PC-9 (cell line): ENCODE measurements at regions not wholly inside any gene's neighbourhood (a gene's known extent, or its start where the extent isn't known, plus 50 kb on each side); places are given as distances from the start of the nearest gene placed in this dataset.

ENCODE experiments used
- BruUV-seq: library from RNA; stranded (reverse); fragments of 400-500 nt; replicated peaks from 2 replicates; lab custom pipeline; 2021; lab: Mats Ljungman, UMichigan
- CTCF ChIA-PET: fragments of 300-600 bp; sonication (Branson Sonifier 250); formaldehyde crosslinking; loops from one replicate; lab custom pipeline; 2022; ENCODE audit warnings: antibody characterized with exemption; lab: Charles Lee
- POLR2A ChIA-PET: fragments of 300-600 bp; sonication (Branson Sonifier 250); formaldehyde crosslinking; loops from one replicate; lab custom pipeline; 2022; ENCODE audit warnings: antibody characterized with exemption; ENCODE audit not compliant: unreplicated experiment; lab: Charles Lee
- DNase-seq, 2 experiments: peaks; one replicate each; pipeline versions ENCODE4 v3.0.0 to v3.0.0-alpha.2; 2015 to 2022; ENCODE audit warnings: mixed read lengths in 1 of 2
- H2AFZ ChIP-seq: fragments of 200-600 bp; sonication (generic); 2 replicates; pipeline ENCODE4 v1.8.1; 2017; ENCODE audit warnings: antibody characterized with exemption
- H3F3A ChIP-seq: fragments of 200-600 bp; sonication (generic); 2 replicates; pipeline ENCODE4 v1.8.1; 2017; ENCODE audit warnings: antibody characterized with exemption, mild to moderate bottlenecking, low read depth; ENCODE audit not compliant: insufficient read depth
- H3K27ac ChIP-seq: fragments of 200-600 bp; sonication (generic); 2 replicates; pipeline ENCODE4 v1.6.1; 2016; ENCODE audit warnings: mixed run types
- H3K27me3 ChIP-seq: fragments of 200-600 bp; sonication (generic); 2 replicates; pipeline ENCODE4 v1.6.1; 2016; ENCODE audit warnings: low read depth, mixed run types; ENCODE audit not compliant: insufficient read depth
- H3K36me3 ChIP-seq: fragments of 200-600 bp; sonication (generic); 2 replicates; pipeline ENCODE4 v1.6.1; 2016; ENCODE audit warnings: low read depth, mixed run types
- H3K4me1 ChIP-seq: fragments of 200-600 bp; sonication (generic); replicated peaks from 2 replicates; pipeline ENCODE4 v1.6.1; 2016; ENCODE audit warnings: mixed run types; ENCODE audit not compliant: insufficient read depth
- H3K4me2 ChIP-seq: fragments of 200-600 bp; sonication (generic); 2 replicates; pipeline ENCODE4 v1.6.1; 2017; ENCODE audit warnings: mixed run types
- H3K4me3 ChIP-seq: fragments of 200-600 bp; sonication (generic); 2 replicates; pipeline ENCODE4 v1.6.1; 2016; ENCODE audit warnings: mixed run types
- H3K79me2 ChIP-seq: fragments of 200-600 bp; sonication (generic); 2 replicates; pipeline ENCODE4 v1.6.1; 2017; ENCODE audit warnings: low read depth, mixed run types
- H3K9me2 ChIP-seq: fragments of 200-600 bp; sonication (generic); 2 replicates; pipeline ENCODE4 v1.8.1; 2017; ENCODE audit warnings: mild to moderate bottlenecking; ENCODE audit not compliant: insufficient read depth
- H3K9me3 ChIP-seq: fragments of 200-600 bp; sonication (generic); 2 replicates; pipeline ENCODE4 v1.8.1; 2016; ENCODE audit warnings: low read depth; ENCODE audit not compliant: insufficient read depth
- H4K20me1 ChIP-seq: fragments of 200-600 bp; sonication (generic); 2 replicates; pipeline ENCODE4 v1.8.1; 2017; ENCODE audit not compliant: insufficient read depth
- EZH2 ChIP-seq: fragments of 200-600 bp; sonication (generic); IDR thresholded peaks from 2 replicates; pipeline ENCODE4 v1.8.0; 2017; ENCODE audit warnings: antibody characterized with exemption, low read depth
- intact Hi-C: fragments of 100-400 bp; cut with micrococcal nuclease; formaldehyde crosslinking; loops from one replicate; pipeline ENCODE4 v1.10.0; 2022; ENCODE audit not compliant: unreplicated experiment
- TF ChIP-seq, protein P1 (sequence below): fragments of 200-600 bp; sonication (generic); conservative IDR thresholded peaks from 2 replicates; pipeline ENCODE4 v1.6.1; 2017; ENCODE audit warnings: mixed run types, antibody characterized with exemption, mild to moderate bottlenecking, moderate library complexity

DNA sequence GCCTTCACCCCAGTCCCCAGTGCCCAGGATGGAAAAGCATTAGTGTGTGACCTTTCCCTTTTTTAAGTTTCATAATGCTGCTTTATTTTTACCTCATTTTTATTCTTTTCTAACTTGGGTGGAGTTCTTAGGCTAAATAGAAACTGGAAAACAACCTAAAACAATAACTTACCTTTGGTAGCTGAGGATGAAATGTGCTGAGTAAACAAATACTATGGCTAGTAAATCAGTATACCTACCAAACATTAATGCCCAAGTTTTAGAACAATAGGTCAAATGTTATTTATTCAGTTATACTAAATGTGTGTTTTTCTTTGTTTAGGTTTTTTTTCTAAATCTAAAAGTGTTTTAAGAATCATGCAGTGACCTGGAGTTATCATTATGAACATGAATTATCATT, 226.6 kb upstream of the G2E3 start:
- Histone ChIP-seq H3K36me3 (no peaks in the 10 kb centered on the region), H3K27ac (no peak overlapping the region), H3F3A (no peaks in the 10 kb centered on the region), H2AFZ (no peak overlapping the region), H3K4me1 (peaks cover 3% of the 10 kb centered on the region; the same call in 1 of the 2 replicates), H3K9me2 (no peaks in the 10 kb centered on the region), H3K4me2 (no peak overlapping the region), H4K20me1 (no peaks in the 10 kb centered on the region), H3K4me3 (no peak overlapping the region), H3K79me2 (no peaks in the 10 kb centered on the region), H3K9me3 (no peaks in the 10 kb centered on the region), H3K27me3 (no peaks in the 10 kb centered on the region)
- DNase-seq: no peak
- intact Hi-C loops: no loop called here
- no TSS peak for BruUV-seq
- POLR2A ChIA-PET: no interaction called here
- CTCF ChIA-PET: no interaction called here
- TF ChIP-seq EZH2: no peak
- TF ChIP-seq, protein P1, sequence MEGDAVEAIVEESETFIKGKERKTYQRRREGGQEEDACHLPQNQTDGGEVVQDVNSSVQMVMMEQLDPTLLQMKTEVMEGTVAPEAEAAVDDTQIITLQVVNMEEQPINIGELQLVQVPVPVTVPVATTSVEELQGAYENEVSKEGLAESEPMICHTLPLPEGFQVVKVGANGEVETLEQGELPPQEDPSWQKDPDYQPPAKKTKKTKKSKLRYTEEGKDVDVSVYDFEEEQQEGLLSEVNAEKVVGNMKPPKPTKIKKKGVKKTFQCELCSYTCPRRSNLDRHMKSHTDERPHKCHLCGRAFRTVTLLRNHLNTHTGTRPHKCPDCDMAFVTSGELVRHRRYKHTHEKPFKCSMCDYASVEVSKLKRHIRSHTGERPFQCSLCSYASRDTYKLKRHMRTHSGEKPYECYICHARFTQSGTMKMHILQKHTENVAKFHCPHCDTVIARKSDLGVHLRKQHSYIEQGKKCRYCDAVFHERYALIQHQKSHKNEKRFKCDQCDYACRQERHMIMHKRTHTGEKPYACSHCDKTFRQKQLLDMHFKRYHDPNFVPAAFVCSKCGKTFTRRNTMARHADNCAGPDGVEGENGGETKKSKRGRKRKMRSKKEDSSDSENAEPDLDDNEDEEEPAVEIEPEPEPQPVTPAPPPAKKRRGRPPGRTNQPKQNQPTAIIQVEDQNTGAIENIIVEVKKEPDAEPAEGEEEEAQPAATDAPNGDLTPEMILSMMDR: no peak

DNA sequence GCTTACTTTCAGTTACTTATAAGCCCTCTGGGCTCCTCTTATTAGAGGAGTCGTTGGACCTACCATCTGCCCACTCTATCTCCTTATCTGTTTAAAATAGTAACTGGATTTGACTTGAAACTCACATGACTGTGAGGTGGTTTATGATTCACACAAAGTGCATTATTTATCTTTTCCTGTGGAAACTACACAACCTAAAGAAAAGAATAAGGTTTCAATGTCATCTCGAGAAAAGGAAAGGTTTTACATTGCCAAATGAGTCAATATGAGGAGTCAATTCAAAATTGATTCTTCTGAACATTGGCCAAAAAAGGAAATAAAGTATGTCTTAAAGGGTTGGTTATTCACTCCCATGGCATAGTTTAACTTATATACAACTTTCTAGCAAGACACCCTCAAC, 225.0 kb upstream of the G2E3 start:
- BruUV-seq: no TSS peak
- H3K4me1 ChIP-seq: peaks cover 7% of the 10 kb centered on the region; the same call in 1 of the 2 replicates
- H3K27ac ChIP-seq: no peak overlapping the region
- no peak overlapping the region for H3K4me2 ChIP-seq
- DNase-seq: no peak
- H3K4me3 ChIP-seq: no peak overlapping the region
- no peaks in the 10 kb centered on the region for H3F3A ChIP-seq
- H3K9me3 ChIP-seq: no peaks in the 10 kb centered on the region
- H3K9me2 ChIP-seq: no peaks in the 10 kb centered on the region
- H2AFZ ChIP-seq: no peak overlapping the region
- ChIA-PET POLR2A (no interaction called here), CTCF (no interaction called here)
- no peaks in the 10 kb centered on the region for H3K79me2 ChIP-seq
- intact Hi-C loops: no loop called here
- no peaks in the 10 kb centered on the region for H3K36me3 ChIP-seq
- H3K27me3 ChIP-seq: no peaks in the 10 kb centered on the region
- TF ChIP-seq, protein P1: no peak
- no peak for TF ChIP-seq EZH2
- no peaks in the 10 kb centered on the region for H4K20me1 ChIP-seq

DNA sequence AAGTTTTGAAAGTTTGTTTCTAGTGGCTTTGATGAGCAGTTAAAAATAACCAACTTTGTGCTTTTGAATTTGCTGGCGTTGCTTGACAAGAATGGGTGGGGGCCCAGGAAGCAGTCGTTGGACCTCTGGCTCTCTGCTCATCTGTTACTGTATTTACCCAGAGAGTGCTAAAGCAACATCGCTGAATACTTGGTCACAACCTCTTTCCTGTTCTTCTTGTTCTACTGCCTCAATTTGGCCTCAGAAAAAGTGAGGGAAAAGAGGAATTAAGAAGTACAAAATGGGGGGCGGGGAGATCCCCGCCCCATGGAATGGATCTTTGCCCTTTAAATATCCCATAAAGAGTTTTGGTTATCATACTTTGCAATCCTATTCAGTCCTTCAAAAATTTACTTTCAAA, 221.5 kb upstream of the G2E3 start:
- peak; percentile 0 to 42 for DNase-seq

More for the DNA sequence above, 221.5 kb upstream of the G2E3 start:
- H3K36me3 ChIP-seq: no peaks in the 10 kb centered on the region
- CTCF ChIA-PET: no interaction called here
- no peaks in the 10 kb centered on the region for H4K20me1 ChIP-seq
- no peaks in the 10 kb centered on the region for H3K27me3 ChIP-seq
- no peaks in the 10 kb centered on the region for H3K9me3 ChIP-seq
- H3K4me2 ChIP-seq: peak overlapping the region; percentile 13; the same call in 1 of the 2 replicates
- H2AFZ ChIP-seq: no peak overlapping the region
- TF ChIP-seq, protein P1: no peak
- no peak for TF ChIP-seq EZH2
- peaks cover 7% of the 10 kb centered on the region; the same call in 1 of the 2 replicates for H3K4me1 ChIP-seq
- no peaks in the 10 kb centered on the region for H3K79me2 ChIP-seq
- no peak overlapping the region for H3K4me3 ChIP-seq
- BruUV-seq: no TSS peak
- intact Hi-C loops: no loop called here
- no peaks in the 10 kb centered on the region for H3F3A ChIP-seq
- H3K27ac ChIP-seq: no peak overlapping the region
- H3K9me2 ChIP-seq: no peaks in the 10 kb centered on the region
- POLR2A ChIA-PET: no interaction called here
